ENCODE measurements at regions not wholly inside any gene's neighbourhood (a gene's known extent, or its start where the extent isn't known, plus 50 kb on each side); places are given as distances from the start of the nearest gene placed in this dataset.

DNA sequence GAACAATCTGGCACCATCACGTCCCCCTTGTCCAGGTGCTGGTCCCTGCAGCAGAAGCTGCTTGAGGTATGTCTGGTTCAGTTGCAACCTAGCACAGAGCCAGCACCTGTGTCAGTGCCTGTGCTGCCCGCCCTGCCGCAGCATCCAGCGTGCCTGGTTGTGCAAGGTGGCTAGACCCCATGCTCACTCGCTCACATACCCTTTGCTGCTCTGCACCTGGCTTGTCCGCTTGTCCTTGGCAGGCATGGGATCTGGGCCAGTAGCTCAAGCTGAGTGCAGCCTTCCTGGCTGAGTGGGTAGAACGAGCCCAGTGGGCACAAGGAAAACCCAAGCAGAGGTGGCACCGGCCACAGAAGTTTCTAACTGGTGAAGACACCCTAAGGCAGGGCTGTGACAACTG lies 314.6 kb upstream of the KYNU start:
- TF ChIP-seq POLR2A (IDR thresholded peaks at IDR 0.05; ENCODE audit: low read length), result no peak
- no peak for TF ChIP-seq GATA1 (IDR thresholded peaks at IDR 0.05; ENCODE audit: low read depth, low read length)
